Upper lobe of right lung (tissue), 1 donor: ENCODE measurements at regions not wholly inside any gene's neighbourhood (a gene's known extent, or its start where the extent isn't known, plus 50 kb on each side); places are given as distances from the start of the nearest gene placed in this dataset.

Source experiments
- ATAC-seq: fragments of 200-7000 bp; cut with Tn5 transposase; one replicate; pipeline ENCODE4 v1.9.1; 2020; ENCODE audit warnings: mild to moderate bottlenecking, moderate library complexity
- DNase-seq: peaks from one replicate; pipeline ENCODE4 v3.0.0-alpha.2; 2020
- H3K27ac ChIP-seq: fragments of 200-600 bp; one replicate; pipeline ENCODE4 v1.8.0; 2022
- H3K27me3 ChIP-seq: fragments of 200-600 bp; one replicate; pipeline ENCODE4 v1.8.0; 2022; ENCODE audit warnings: mild to moderate bottlenecking
- H3K36me3 ChIP-seq: fragments of 200-600 bp; one replicate; pipeline ENCODE4 v1.8.0; 2022
- H3K4me1 ChIP-seq: fragments of 200-600 bp; one replicate; pipeline ENCODE4 v1.8.0; 2022
- H3K4me3 ChIP-seq: fragments of 200-600 bp; one replicate; pipeline ENCODE4 v1.8.0; 2022; ENCODE audit warnings: mild to moderate bottlenecking
- H3K9me3 ChIP-seq: fragments of 200-600 bp; one replicate; pipeline ENCODE4 v1.8.0; 2022
- CTCF ChIP-seq: fragments of 200-600 bp; IDR thresholded peaks from one replicate; pipeline ENCODE4 v1.8.0; 2022; ENCODE audit warnings: antibody characterized with exemption
- intact Hi-C: fragments of 100-400 bp; cut with DNase I; formaldehyde crosslinking; loops from one replicate; pipeline ENCODE4 v1.11.0; 2022
- donor health status: DM: no; HTN: yes; CAD: no; lungs with severe emphysema.

DNA sequence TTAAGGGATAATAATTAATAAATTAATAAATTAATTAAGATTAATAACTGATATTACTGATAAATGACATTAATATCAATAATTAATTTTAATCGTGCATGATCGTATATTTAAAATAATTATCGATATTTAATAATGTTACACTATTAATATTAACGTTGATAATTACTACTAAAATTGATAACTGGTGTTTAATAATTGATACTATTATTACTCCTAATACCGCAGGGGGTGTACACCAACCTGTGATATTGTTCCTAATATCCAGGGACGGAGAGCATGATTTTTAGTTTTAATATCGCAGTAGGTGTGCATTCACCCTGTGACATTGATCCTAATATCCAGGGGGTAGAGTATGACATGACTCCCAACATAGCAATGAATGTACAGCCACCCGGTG is 1930.8 kb downstream of the SUCLG1 start:
- no peak overlapping the region for H3K27ac ChIP-seq
- H3K4me1 ChIP-seq, result no peaks in the 10 kb centered on the region
- DNase-seq (no peak), ATAC-seq (no peak)
- H3K9me3 ChIP-seq, result no peaks in the 10 kb centered on the region
- intact Hi-C loops, result no loop called here
- no peak overlapping the region for H3K4me3 ChIP-seq
- no peaks in the 10 kb centered on the region for H3K36me3 ChIP-seq
- no peaks in the 10 kb centered on the region for H3K27me3 ChIP-seq
- no peak for TF ChIP-seq CTCF

- Histone ChIP-seq H3K27me3 (no peaks in the 10 kb centered on the region), H3K9me3 (no peaks in the 10 kb centered on the region), H3K36me3 (no peaks in the 10 kb centered on the region), H3K4me3 (no peak overlapping the region), H3K27ac (no peak overlapping the region), H3K4me1 (no peaks in the 10 kb centered on the region)
- no peak for TF ChIP-seq CTCF
- DNase-seq (no peak), ATAC-seq (no peak)
- intact Hi-C loops, result no loop called here
Measured at GRCh38 chr2:82527124-82527523, 1932.0 kb downstream of the SUCLG1 start.

- no peak for ATAC-seq
- Histone ChIP-seq H3K4me3 (no peak overlapping the region), H3K27ac (no peak overlapping the region), H3K4me1 (no peaks in the 10 kb centered on the region), H3K36me3 (no peaks in the 10 kb centered on the region), H3K27me3 (no peaks in the 10 kb centered on the region), H3K9me3 (no peaks in the 10 kb centered on the region)
- intact Hi-C loops, result no loop called here
- DNase-seq, result no peak
- TF ChIP-seq CTCF, result no peak
Measured at GRCh38 chr2:82526277-82526676, 1932.8 kb downstream of the SUCLG1 start.

GRCh38 chr2:82525744-82526143 is 1933.3 kb downstream of the SUCLG1 start:
- no peak for ATAC-seq
- H3K4me1 ChIP-seq, result no peaks in the 10 kb centered on the region
- intact Hi-C loops, result no loop called here
- no peak for TF ChIP-seq CTCF
- H3K36me3 ChIP-seq, result no peaks in the 10 kb centered on the region
- no peaks in the 10 kb centered on the region for H3K9me3 ChIP-seq
- H3K27me3 ChIP-seq, result no peaks in the 10 kb centered on the region
- no peak overlapping the region for H3K4me3 ChIP-seq
- H3K27ac ChIP-seq, result no peak overlapping the region
- DNase-seq, result no peak

GRCh38 chr2:82524826-82525225 is 1934.3 kb downstream of the SUCLG1 start:
- no peaks in the 10 kb centered on the region for H3K9me3 ChIP-seq
- no peaks in the 10 kb centered on the region for H3K4me1 ChIP-seq
- ATAC-seq (no peak), DNase-seq (no peak)
- H3K27ac ChIP-seq, result no peak overlapping the region
- intact Hi-C loops, result no loop called here
- H3K36me3 ChIP-seq, result no peaks in the 10 kb centered on the region
- no peak for TF ChIP-seq CTCF
- no peaks in the 10 kb centered on the region for H3K27me3 ChIP-seq
- no peak overlapping the region for H3K4me3 ChIP-seq

- Histone ChIP-seq H3K36me3 (no peaks in the 10 kb centered on the region), H3K9me3 (no peaks in the 10 kb centered on the region), H3K27me3 (no peaks in the 10 kb centered on the region), H3K4me3 (no peak overlapping the region), H3K27ac (no peak overlapping the region), H3K4me1 (no peaks in the 10 kb centered on the region)
- TF ChIP-seq CTCF, result no peak
- intact Hi-C loops, result no loop called here
- DNase-seq (no peak), ATAC-seq (no peak)
Measured at GRCh38 chr2:82511894-82512293, 1947.2 kb downstream of the SUCLG1 start.
